ENCODE measurements at regions not wholly inside any gene's neighbourhood (a gene's known extent, or its start where the extent isn't known, plus 50 kb on each side); places are given as distances from the start of the nearest gene placed in this dataset.

DNA sequence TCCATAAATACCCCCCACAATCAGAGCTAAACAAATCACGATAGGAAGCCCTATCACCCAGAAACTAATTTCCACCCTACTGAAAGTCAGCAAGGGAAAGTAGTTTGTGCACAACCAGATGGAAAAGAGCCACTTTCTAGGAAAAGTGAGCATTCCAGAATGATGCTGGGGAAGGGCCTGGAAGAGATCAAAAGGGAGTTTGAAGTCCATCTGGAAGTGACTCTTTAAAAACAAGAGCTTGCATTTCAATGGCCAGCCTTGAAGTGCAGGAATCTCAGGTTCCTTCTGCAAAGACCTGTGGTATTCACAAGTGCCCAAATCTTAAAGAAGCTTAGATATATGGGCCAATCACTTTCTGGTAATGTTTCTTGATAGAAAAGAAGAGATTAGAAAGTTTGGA lies 97.0 kb upstream of the LDB2 start:
- TF ChIP-seq EZH2 (IDR thresholded peaks at IDR 0.05; ENCODE audit: low read length, missing control alignments), result no peak
- TF ChIP-seq, protein P1, sequence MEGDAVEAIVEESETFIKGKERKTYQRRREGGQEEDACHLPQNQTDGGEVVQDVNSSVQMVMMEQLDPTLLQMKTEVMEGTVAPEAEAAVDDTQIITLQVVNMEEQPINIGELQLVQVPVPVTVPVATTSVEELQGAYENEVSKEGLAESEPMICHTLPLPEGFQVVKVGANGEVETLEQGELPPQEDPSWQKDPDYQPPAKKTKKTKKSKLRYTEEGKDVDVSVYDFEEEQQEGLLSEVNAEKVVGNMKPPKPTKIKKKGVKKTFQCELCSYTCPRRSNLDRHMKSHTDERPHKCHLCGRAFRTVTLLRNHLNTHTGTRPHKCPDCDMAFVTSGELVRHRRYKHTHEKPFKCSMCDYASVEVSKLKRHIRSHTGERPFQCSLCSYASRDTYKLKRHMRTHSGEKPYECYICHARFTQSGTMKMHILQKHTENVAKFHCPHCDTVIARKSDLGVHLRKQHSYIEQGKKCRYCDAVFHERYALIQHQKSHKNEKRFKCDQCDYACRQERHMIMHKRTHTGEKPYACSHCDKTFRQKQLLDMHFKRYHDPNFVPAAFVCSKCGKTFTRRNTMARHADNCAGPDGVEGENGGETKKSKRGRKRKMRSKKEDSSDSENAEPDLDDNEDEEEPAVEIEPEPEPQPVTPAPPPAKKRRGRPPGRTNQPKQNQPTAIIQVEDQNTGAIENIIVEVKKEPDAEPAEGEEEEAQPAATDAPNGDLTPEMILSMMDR (conservative IDR thresholded peaks at IDR 0.05 in 1 of 2, IDR thresholded peaks at IDR 0.05 in 1 of 2; ENCODE audit: low read depth in 1 of 2, low read length in 2 of 2), result no peak
- Histone ChIP-seq H3K4me2 (ENCODE audit: extremely low read depth, insufficient read depth, low read length) (no peak overlapping the region), H3K27ac (ENCODE audit: insufficient read depth, low read length) (no peak overlapping the region), H4K20me1 (ENCODE audit: control insufficient read depth, extremely low read depth, insufficient read depth, low read length) (no peaks in the 10 kb centered on the region), H3K79me2 (ENCODE audit: control insufficient read depth, insufficient read depth, low read length) (no peaks in the 10 kb centered on the region), H3K36me3 (ENCODE audit: control insufficient read depth, insufficient read depth, low read length) (no peaks in the 10 kb centered on the region), H3K4me1 (ENCODE audit: control insufficient read depth, extremely low read depth, insufficient read depth, low read length) (no peaks in the 10 kb centered on the region), H2AFZ (ENCODE audit: low read length) (no peak overlapping the region), H3K4me3 (replicated peaks in 1 of 4; ENCODE audit: control extremely low read depth in 1 of 4, insufficient read depth in 1 of 4, low read depth in 3 of 4, low read length in 4 of 4) (no peak overlapping the region), H3K9ac (ENCODE audit: insufficient read depth, low read length) (no peak overlapping the region), H3K9me3 (ENCODE audit: control insufficient read depth, insufficient read depth, low read depth, low read length) (no peaks in the 10 kb centered on the region), H3K27me3 (ENCODE audit: control insufficient read depth, insufficient read depth, low read length) (no peaks in the 10 kb centered on the region)
- no peak for DNase-seq (ENCODE audit: low read depth in 2 of 2)

DNA sequence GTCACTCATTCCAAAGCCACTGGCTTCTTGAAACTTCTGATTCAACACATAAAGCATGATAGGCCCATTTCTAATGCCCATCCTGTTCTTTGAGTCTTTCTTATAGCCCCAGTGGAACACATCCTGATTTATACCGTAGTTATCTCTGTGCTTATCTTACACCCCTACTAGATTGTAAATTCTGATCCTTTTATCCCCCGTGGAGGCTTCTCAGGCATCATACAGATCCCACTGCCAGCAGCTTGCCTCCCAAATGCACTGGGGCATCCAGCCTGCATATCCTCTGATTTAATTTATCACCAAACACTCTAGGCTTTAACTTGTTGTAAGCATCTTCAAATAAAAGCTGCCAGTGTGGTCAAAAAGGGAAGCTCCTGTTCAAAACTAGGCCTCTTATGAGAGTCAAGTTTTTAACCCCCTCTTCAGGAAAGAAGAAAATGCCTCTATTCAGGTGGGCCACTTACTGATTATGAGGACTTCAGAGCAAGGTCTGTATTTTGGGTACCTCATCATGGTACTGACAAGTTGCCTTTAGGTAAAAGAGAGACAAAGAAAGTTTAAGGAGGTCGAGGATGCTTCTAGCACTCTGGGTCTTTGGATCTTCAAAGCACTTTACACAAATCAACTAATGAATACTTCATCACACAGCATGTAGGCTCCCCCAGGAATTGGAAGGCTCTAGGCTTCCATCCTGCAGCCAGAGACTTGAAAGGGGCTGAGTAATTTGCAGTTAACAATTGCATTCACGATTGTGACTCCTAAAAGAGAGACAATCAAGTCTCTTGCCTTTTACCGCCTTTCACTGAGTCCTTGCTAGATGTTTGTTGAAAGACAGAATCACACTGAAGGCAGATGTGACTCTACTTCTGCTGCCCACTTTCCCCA lies 95.8 kb upstream of the LDB2 start:
- H3K4me2 ChIP-seq (ENCODE audit: extremely low read depth, insufficient read depth, low read length), result no peak overlapping the region
- no peaks in the 10 kb centered on the region for H3K4me1 ChIP-seq (ENCODE audit: control insufficient read depth, extremely low read depth, insufficient read depth, low read length)
- H2AFZ ChIP-seq (ENCODE audit: low read length), result no peak overlapping the region
- no peak overlapping the region for H3K9ac ChIP-seq (ENCODE audit: insufficient read depth, low read length)
- H4K20me1 ChIP-seq (ENCODE audit: control insufficient read depth, extremely low read depth, insufficient read depth, low read length), result no peaks in the 10 kb centered on the region
- no peak overlapping the region for H3K4me3 ChIP-seq (replicated peaks in 1 of 4; ENCODE audit: control extremely low read depth in 1 of 4, insufficient read depth in 1 of 4, low read depth in 3 of 4, low read length in 4 of 4)
- H3K27me3 ChIP-seq (ENCODE audit: control insufficient read depth, insufficient read depth, low read length), result no peaks in the 10 kb centered on the region
- H3K79me2 ChIP-seq (ENCODE audit: control insufficient read depth, insufficient read depth, low read length), result no peaks in the 10 kb centered on the region
- no peaks in the 10 kb centered on the region for H3K9me3 ChIP-seq (ENCODE audit: control insufficient read depth, insufficient read depth, low read depth, low read length)
- no peaks in the 10 kb centered on the region for H3K36me3 ChIP-seq (ENCODE audit: control insufficient read depth, insufficient read depth, low read length)
- no peak for DNase-seq (ENCODE audit: low read depth in 2 of 2)
- H3K27ac ChIP-seq (ENCODE audit: insufficient read depth, low read length), result no peak overlapping the region
- TF ChIP-seq, protein P1 (conservative IDR thresholded peaks at IDR 0.05 in 1 of 2, IDR thresholded peaks at IDR 0.05 in 1 of 2; ENCODE audit: low read depth in 1 of 2, low read length in 2 of 2), result no peak
- no peak for TF ChIP-seq EZH2 (IDR thresholded peaks at IDR 0.05; ENCODE audit: low read length, missing control alignments)

DNA sequence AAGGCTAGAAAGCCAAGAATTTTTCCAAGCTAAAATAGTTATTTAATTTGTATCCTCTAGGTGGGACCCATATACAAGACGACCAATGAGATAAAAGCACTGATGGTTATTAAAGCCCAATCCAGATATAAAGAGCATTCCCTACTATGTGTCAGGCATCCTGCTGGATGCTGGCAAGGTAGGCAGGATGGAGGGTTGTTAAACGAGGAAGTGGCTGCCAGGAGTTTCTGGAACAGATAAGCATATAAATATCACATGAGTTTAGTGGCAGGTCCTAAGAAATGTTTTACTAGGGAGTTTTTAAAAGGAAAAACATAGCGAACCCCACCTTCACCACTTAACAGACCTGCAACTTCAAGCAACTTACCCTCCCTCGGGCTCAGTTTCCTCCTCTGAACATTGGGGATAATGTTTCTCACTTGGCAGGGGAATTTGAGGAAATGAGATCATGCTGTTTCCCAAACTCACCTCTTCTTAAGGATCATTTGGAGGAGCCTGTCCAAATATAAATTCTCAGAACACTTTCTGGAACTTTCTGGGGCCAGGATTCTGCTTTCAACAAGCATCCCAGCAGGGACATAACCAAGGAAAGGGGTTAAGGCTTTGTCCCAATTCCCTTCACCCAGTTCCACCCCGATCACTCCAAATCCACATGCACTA lies 94.3 kb upstream of the LDB2 start:
- H3K4me1 ChIP-seq (ENCODE audit: control insufficient read depth, extremely low read depth, insufficient read depth, low read length), result no peaks in the 10 kb centered on the region
- TF ChIP-seq, protein P1 (conservative IDR thresholded peaks at IDR 0.05 in 1 of 2, IDR thresholded peaks at IDR 0.05 in 1 of 2; ENCODE audit: low read depth in 1 of 2, low read length in 2 of 2), result no peak
- H2AFZ ChIP-seq (ENCODE audit: low read length), result no peak overlapping the region
- H3K9me3 ChIP-seq (ENCODE audit: control insufficient read depth, insufficient read depth, low read depth, low read length), result no peaks in the 10 kb centered on the region
- H3K9ac ChIP-seq (ENCODE audit: insufficient read depth, low read length), result no peak overlapping the region
- no peak overlapping the region for H3K4me2 ChIP-seq (ENCODE audit: extremely low read depth, insufficient read depth, low read length)
- no peak overlapping the region for H3K27ac ChIP-seq (ENCODE audit: insufficient read depth, low read length)
- H4K20me1 ChIP-seq (ENCODE audit: control insufficient read depth, extremely low read depth, insufficient read depth, low read length), result no peaks in the 10 kb centered on the region
- no peak overlapping the region for H3K4me3 ChIP-seq (replicated peaks in 1 of 4; ENCODE audit: control extremely low read depth in 1 of 4, insufficient read depth in 1 of 4, low read depth in 3 of 4, low read length in 4 of 4)
- H3K36me3 ChIP-seq (ENCODE audit: control insufficient read depth, insufficient read depth, low read length), result no peaks in the 10 kb centered on the region
- H3K79me2 ChIP-seq (ENCODE audit: control insufficient read depth, insufficient read depth, low read length), result no peaks in the 10 kb centered on the region
- DNase-seq (ENCODE audit: low read depth in 2 of 2), result no peak
- no peaks in the 10 kb centered on the region for H3K27me3 ChIP-seq (ENCODE audit: control insufficient read depth, insufficient read depth, low read length)
